DOHH2 (cell line): ENCODE measurements at regions not wholly inside any gene's neighbourhood (a gene's known extent, or its start where the extent isn't known, plus 50 kb on each side); places are given as distances from the start of the nearest gene placed in this dataset.
A peak's percentile ranks its signal among the peaks of the same experiment; 100 is the strongest.

Experiments used
- EZH2phosphoT487 ChIP-seq: fragments of 200-600 bp; sonication (generic); IDR thresholded peaks from 2 replicates; pipeline ENCODE4 v1.6.1; 2017; ENCODE audit warnings: borderline replicate concordance, mild to moderate bottlenecking, antibody characterized with exemption, low read length, moderate library complexity, mixed read lengths
- TF ChIP-seq, protein P1 (sequence below): fragments of 200-600 bp; sonication (generic); IDR thresholded peaks from one replicate; pipeline ENCODE4 v1.5.1; 2014; ENCODE audit warnings: antibody characterized with exemption, mild to moderate bottlenecking, low read depth, low read length; ENCODE audit not compliant: poor library complexity, severe bottlenecking

DNA sequence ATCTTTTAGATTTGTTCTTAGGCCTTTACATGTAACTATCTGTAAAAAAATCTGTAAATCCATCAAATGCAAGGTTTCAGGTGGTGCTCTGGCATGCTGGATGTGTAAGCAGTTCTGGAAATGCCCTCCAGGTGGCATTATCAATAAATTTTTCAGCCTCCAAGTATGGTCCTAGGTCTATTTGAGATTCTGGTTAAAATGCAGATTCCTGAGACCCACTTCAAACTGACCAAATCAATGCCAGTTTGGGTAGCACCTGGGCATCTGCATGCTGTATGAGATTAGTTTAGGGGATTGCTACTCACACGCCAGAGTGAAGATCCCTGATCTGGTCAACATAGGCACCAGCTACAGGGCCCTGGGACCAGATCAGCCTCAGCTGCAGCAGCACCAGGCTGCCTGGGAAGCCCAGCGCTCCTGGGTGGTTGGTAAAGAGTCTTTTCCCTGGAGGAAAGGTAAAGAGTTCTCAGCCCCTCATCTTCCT, 507.3 kb upstream of the CITED2 start:
- TF ChIP-seq, protein P1, sequence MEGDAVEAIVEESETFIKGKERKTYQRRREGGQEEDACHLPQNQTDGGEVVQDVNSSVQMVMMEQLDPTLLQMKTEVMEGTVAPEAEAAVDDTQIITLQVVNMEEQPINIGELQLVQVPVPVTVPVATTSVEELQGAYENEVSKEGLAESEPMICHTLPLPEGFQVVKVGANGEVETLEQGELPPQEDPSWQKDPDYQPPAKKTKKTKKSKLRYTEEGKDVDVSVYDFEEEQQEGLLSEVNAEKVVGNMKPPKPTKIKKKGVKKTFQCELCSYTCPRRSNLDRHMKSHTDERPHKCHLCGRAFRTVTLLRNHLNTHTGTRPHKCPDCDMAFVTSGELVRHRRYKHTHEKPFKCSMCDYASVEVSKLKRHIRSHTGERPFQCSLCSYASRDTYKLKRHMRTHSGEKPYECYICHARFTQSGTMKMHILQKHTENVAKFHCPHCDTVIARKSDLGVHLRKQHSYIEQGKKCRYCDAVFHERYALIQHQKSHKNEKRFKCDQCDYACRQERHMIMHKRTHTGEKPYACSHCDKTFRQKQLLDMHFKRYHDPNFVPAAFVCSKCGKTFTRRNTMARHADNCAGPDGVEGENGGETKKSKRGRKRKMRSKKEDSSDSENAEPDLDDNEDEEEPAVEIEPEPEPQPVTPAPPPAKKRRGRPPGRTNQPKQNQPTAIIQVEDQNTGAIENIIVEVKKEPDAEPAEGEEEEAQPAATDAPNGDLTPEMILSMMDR: peak; percentile 64
- TF ChIP-seq EZH2phosphoT487: no peak
